Neural cell (in vitro differentiated cells): ENCODE measurements at regions not wholly inside any gene's neighbourhood (a gene's known extent, or its start where the extent isn't known, plus 50 kb on each side); places are given as distances from the start of the nearest gene placed in this dataset.

Experiments
- H2AFZ ChIP-seq: fragments of 200-600, 300-800 bp; sonication (generic), shearing (Covaris generic); 2 replicates; pipeline ENCODE4 v1.6.0; 2014; ENCODE audit warnings: low read depth, mild to moderate bottlenecking, antibody characterized with exemption, low read length, moderate library complexity
- H3F3A ChIP-seq: fragments of 200-600 bp; shearing (Covaris generic); 2 replicates; pipeline ENCODE4 v1.6.1; 2016; ENCODE audit warnings: mild to moderate bottlenecking, moderate library complexity, mixed read lengths, antibody characterized with exemption, low read length; ENCODE audit not compliant: insufficient read depth, poor library complexity, severe bottlenecking
- H3K27ac ChIP-seq: fragments of 200-600, 300-800 bp; sonication (generic), shearing (Covaris generic); 2 replicates; pipeline ENCODE4 v1.5.1; 2014; ENCODE audit warnings: mild to moderate bottlenecking, low read length, moderate library complexity
- H3K27me3 ChIP-seq: fragments of 300-800, 200-600 bp; sonication (generic), shearing (Covaris generic); 2 replicates; pipeline ENCODE4 v1.6.0; 2014; ENCODE audit warnings: mild to moderate bottlenecking, low read depth, low read length, moderate library complexity; ENCODE audit not compliant: insufficient read depth
- H3K36me3 ChIP-seq: fragments of 300-800, 200-600 bp; sonication (generic), shearing (Covaris generic); 2 replicates; pipeline ENCODE4 v1.5.1; 2014; ENCODE audit warnings: mild to moderate bottlenecking, antibody characterized with exemption, low read length, moderate library complexity; ENCODE audit not compliant: insufficient read depth
- H3K4me2 ChIP-seq: fragments of 300-800, 200-600 bp; sonication (generic), shearing (Covaris generic); 2 replicates; pipeline ENCODE4 v1.6.0; 2014; ENCODE audit warnings: mild to moderate bottlenecking, low read length
- H3K4me3 ChIP-seq: fragments of 300-800, 200-600 bp; sonication (generic), shearing (Covaris generic); 2 replicates; pipeline ENCODE4 v1.5.1; 2014; ENCODE audit warnings: mild to moderate bottlenecking, low read length, moderate library complexity
- H3K79me2 ChIP-seq: fragments of 200-600 bp; shearing (Covaris generic); replicated peaks from 2 replicates; pipeline ENCODE4 v1.6.0; 2014; ENCODE audit warnings: mild to moderate bottlenecking, low read length, moderate library complexity; ENCODE audit not compliant: insufficient read depth
- H3K9ac ChIP-seq: fragments of 300-800, 200-600 bp; sonication (generic), shearing (Covaris generic); 2 replicates; pipeline ENCODE4 v1.6.1; 2016; ENCODE audit warnings: mild to moderate bottlenecking, low read length, mixed read lengths
- H3K9me2 ChIP-seq: fragments of 200-600 bp; shearing (Covaris generic); 2 replicates; pipeline ENCODE4 v1.6.1; 2016; ENCODE audit warnings: mild to moderate bottlenecking, low read length, mixed read lengths; ENCODE audit not compliant: insufficient read depth
- H3K9me3 ChIP-seq: fragments of 200-600, 300-800 bp; sonication (generic), shearing (Covaris generic); 2 replicates; pipeline ENCODE4 v1.6.1; 2016; ENCODE audit warnings: mild to moderate bottlenecking, mixed run types, low read length, moderate library complexity, mixed read lengths
- H4K20me1 ChIP-seq: fragments of 200-600 bp; shearing (Covaris generic); 2 replicates; pipeline ENCODE4 v1.6.1; 2016; ENCODE audit warnings: mild to moderate bottlenecking, mixed run types; ENCODE audit not compliant: insufficient read depth
- CTCF ChIP-seq: fragments of 450-650 bp; IDR thresholded peaks from 2 replicates; pipeline ENCODE4 v1.5.1; 2014; ENCODE audit warnings: antibody characterized with exemption, mild to moderate bottlenecking, moderate library complexity; ENCODE audit not compliant: poor library complexity, severe bottlenecking
- EP300 ChIP-seq: fragments of 450-650 bp; conservative IDR thresholded peaks from 2 replicates; pipeline ENCODE4 v1.6.1; 2014; ENCODE audit warnings: antibody characterized with exemption, mild to moderate bottlenecking, moderate library complexity; ENCODE audit not compliant: poor library complexity, severe bottlenecking
- EZH2 ChIP-seq: fragments of 200-600, 300-800 bp; shearing (Covaris generic), sonication (generic); IDR thresholded peaks from 2 replicates; pipeline ENCODE4 v1.6.1; 2014; ENCODE audit warnings: antibody characterized with exemption, low read length, borderline replicate concordance, mild to moderate bottlenecking; ENCODE audit not compliant: insufficient read depth, poor library complexity, severe bottlenecking
- MXI1 ChIP-seq: fragments of 450-650 bp; conservative IDR thresholded peaks from 2 replicates; pipeline ENCODE4 v1.6.1; 2014; ENCODE audit warnings: antibody characterized with exemption, mild to moderate bottlenecking; ENCODE audit not compliant: poor library complexity, severe bottlenecking
- POLR2AphosphoS5 ChIP-seq: IDR thresholded peaks from 2 replicates; pipeline ENCODE4 v1.6.1; 2012
- RAD21 ChIP-seq: fragments of 450-650 bp; conservative IDR thresholded peaks from 2 replicates; pipeline ENCODE4 v1.6.1; 2014; ENCODE audit warnings: antibody characterized with exemption, mild to moderate bottlenecking, moderate library complexity
- REST ChIP-seq: IDR thresholded peaks from 2 replicates; pipeline ENCODE4 v1.6.1; 2012; ENCODE audit warnings: borderline replicate concordance
- SMC3 ChIP-seq: fragments of 450-650 bp; conservative IDR thresholded peaks from 2 replicates; pipeline ENCODE4 v1.6.1; 2014; ENCODE audit warnings: antibody characterized with exemption, mild to moderate bottlenecking, moderate library complexity; ENCODE audit not compliant: poor library complexity
- TAF1 ChIP-seq: IDR thresholded peaks from 2 replicates; pipeline ENCODE4 v1.6.1; 2012; ENCODE audit warnings: low read depth

DNA sequence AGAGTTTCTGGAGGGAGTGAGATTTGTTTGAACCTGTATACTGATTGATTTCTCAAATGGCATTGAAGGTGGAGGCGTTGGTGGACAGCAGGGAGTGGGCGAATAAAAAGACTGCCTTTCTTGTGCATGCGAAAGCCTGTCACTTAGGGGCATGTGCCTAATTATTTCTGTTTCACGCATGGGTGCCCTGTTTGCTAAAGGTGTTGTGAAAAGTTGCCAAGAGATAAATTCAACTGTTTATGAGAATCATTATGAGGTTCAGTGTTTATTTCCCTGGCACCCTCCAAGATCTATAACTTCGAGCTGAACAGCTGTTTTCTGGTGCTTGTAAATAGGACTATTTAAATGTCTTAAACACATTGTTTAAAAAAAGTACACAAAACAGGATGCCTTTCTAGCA is 67.4 kb upstream of the DMRTA1 start:
- no peak overlapping the region for H3K9ac ChIP-seq
- no peak for TF ChIP-seq POLR2AphosphoS5
- no peak for TF ChIP-seq TAF1
- no peak for TF ChIP-seq EP300
- TF ChIP-seq CTCF = no peak
- TF ChIP-seq REST = no peak
- TF ChIP-seq RAD21 = no peak
- TF ChIP-seq EZH2 = no peak
- no peak for TF ChIP-seq MXI1
- no peak for TF ChIP-seq SMC3
- H3K27me3 ChIP-seq = no peaks in the 10 kb centered on the region
- no peaks in the 10 kb centered on the region for H3K79me2 ChIP-seq
- H3K9me2 ChIP-seq = no peaks in the 10 kb centered on the region
- no peaks in the 10 kb centered on the region for H3K36me3 ChIP-seq
- H3K9me3 ChIP-seq = no peaks in the 10 kb centered on the region
- H3K27ac ChIP-seq = no peak overlapping the region
- H3K4me3 ChIP-seq = no peak overlapping the region
- no peaks in the 10 kb centered on the region for H3F3A ChIP-seq
- no peaks in the 10 kb centered on the region for H4K20me1 ChIP-seq
- no peak overlapping the region for H3K4me2 ChIP-seq
- no peak overlapping the region for H2AFZ ChIP-seq

DNA sequence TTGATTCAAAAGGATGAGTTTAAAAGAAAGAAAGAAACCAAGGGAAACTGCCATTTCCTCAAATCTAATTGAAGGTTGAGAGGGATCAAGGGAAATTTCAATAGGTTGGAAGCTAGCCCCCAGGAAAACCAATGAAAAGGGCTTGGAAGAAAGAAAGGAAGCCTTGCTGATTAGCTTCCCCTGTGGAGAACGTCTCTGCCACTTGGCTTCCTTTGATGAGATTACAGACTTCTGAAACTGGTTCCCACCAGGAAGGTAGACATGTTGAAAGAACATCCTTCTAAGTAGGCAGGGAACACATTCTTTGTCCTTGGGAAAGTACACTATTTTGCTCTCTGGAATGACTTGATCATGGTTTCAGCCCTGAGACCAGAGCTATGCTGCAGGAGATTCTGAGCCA is 65.5 kb upstream of the DMRTA1 start:
- H3K27ac ChIP-seq = no peak overlapping the region
- no peak overlapping the region for H3K4me2 ChIP-seq
- no peaks in the 10 kb centered on the region for H3K9me2 ChIP-seq
- H3K4me3 ChIP-seq = no peak overlapping the region
- H4K20me1 ChIP-seq = no peaks in the 10 kb centered on the region
- H3K36me3 ChIP-seq = no peaks in the 10 kb centered on the region
- no peaks in the 10 kb centered on the region for H3K79me2 ChIP-seq
- no peak for TF ChIP-seq CTCF
- TF ChIP-seq EP300 = no peak
- no peak for TF ChIP-seq RAD21
- TF ChIP-seq SMC3 = no peak
- no peak for TF ChIP-seq TAF1
- no peak for TF ChIP-seq EZH2
- no peak for TF ChIP-seq REST
- no peak for TF ChIP-seq POLR2AphosphoS5
- no peak for TF ChIP-seq MXI1
- no peaks in the 10 kb centered on the region for H3F3A ChIP-seq
- H2AFZ ChIP-seq = no peak overlapping the region
- no peaks in the 10 kb centered on the region for H3K27me3 ChIP-seq
- no peak overlapping the region for H3K9ac ChIP-seq
- no peaks in the 10 kb centered on the region for H3K9me3 ChIP-seq
